GM12878 (cell line): ENCODE measurements at regions not wholly inside any gene's neighbourhood (a gene's known extent, or its start where the extent isn't known, plus 50 kb on each side); places are given as distances from the start of the nearest gene placed in this dataset.

Source experiments
- ATAC-seq: fragments of 200-7000 bp; cut with Tn5 transposase; 3 replicates; pipeline ENCODE4 v1.9.1; 2020; ENCODE audit warnings: mild to moderate bottlenecking, moderate library complexity
- BruUV-seq: library from RNA; stranded (reverse); fragments of 400-500 nt; replicated peaks from 2 replicates; lab custom pipeline; 2021; lab: Mats Ljungman, UMichigan
- CTCF ChIA-PET: fragments of 300-600 bp; sonication (Branson Sonifier 250); formaldehyde crosslinking; extraction: SDS; loops from one replicate; lab custom pipeline; 2021; ENCODE audit warnings: inconsistent platforms; lab: Yijun Ruan, JAX
- POLR2A ChIA-PET: fragments of 350-600 bp; formaldehyde crosslinking; extraction: SDS; loops from one replicate; lab custom pipeline; 2021; ENCODE audit warnings: inconsistent platforms; lab: Charles Lee
- RAD21 ChIA-PET: fragments of 300-600 bp; sonication (Branson Sonifier 250); formaldehyde crosslinking; loops from one replicate; lab custom pipeline; 2023; ENCODE audit warnings: antibody characterized with exemption; ENCODE audit not compliant: unreplicated experiment; lab: Charles Lee
- SMC1A ChIA-PET: fragments of 300-600 bp; sonication (Branson Sonifier 250); formaldehyde crosslinking; loops from one replicate; lab custom pipeline; 2023; ENCODE audit not compliant: unreplicated experiment, uncharacterized antibody; lab: Charles Lee
- DNase-seq: peaks from one replicate; pipeline ENCODE4 v3.0.0-alpha.2; 2011; ENCODE audit warnings: low read depth, low spot score
- FAIRE-seq: peaks from 3 replicates; lab custom pipeline; 2011; peaks lifted over from hg19 to GRCh38; lab: Jason Lieb, UNC
- H2AFZ ChIP-seq: 2 replicates; pipeline ENCODE4 v1.6.0; 2011; ENCODE audit warnings: low read depth, low read length, control low read depth; ENCODE audit not compliant: control insufficient read depth
- H3K27ac ChIP-seq: 2 replicates; pipeline ENCODE4 v1.5.1; 2011; ENCODE audit warnings: control low read depth; ENCODE audit not compliant: control insufficient read depth, insufficient read depth
- H3K27me3 ChIP-seq, 2 experiments: replicated peaks in 1 of 2; 2 replicates each; pipeline versions ENCODE4 v1.6.0 to v1.6.1; 2011; ENCODE audit warnings: low read length in 1 of 2; ENCODE audit not compliant: control insufficient read depth in 2 of 2, insufficient read depth in 2 of 2
- H3K36me3 ChIP-seq, 2 experiments: 2 replicates each; pipeline ENCODE4 v1.5.1; 2011; ENCODE audit warnings: low read length in 1 of 2; ENCODE audit not compliant: control insufficient read depth in 2 of 2, insufficient read depth in 2 of 2
- H3K4me1 ChIP-seq: 2 replicates; pipeline ENCODE4 v1.6.1; 2011; ENCODE audit warnings: mild to moderate bottlenecking, low read length, moderate library complexity, mixed read lengths; ENCODE audit not compliant: control insufficient read depth, insufficient read depth
- H3K4me2 ChIP-seq: 2 replicates; pipeline ENCODE4 v1.6.0; 2011; ENCODE audit warnings: control low read depth; ENCODE audit not compliant: control insufficient read depth, insufficient read depth
- H3K4me3 ChIP-seq: fragments of 200-600 bp; sonication (generic); 2 replicates; pipeline ENCODE4 v1.5.1; 2016
- H3K79me2 ChIP-seq: 2 replicates; pipeline ENCODE4 v1.6.0; 2011; ENCODE audit warnings: low read length; ENCODE audit not compliant: control insufficient read depth, insufficient read depth
- H3K9ac ChIP-seq: 2 replicates; pipeline ENCODE4 v1.8.0; 2011; ENCODE audit warnings: low read length, control low read depth, mixed read lengths; ENCODE audit not compliant: control insufficient read depth, insufficient read depth
- H3K9me3 ChIP-seq: replicated peaks from 3 replicates; pipeline ENCODE4 v1.5.1; 2011; ENCODE audit warnings: mild to moderate bottlenecking, low read length; ENCODE audit not compliant: control insufficient read depth, insufficient read depth
- H4K20me1 ChIP-seq: 2 replicates; pipeline ENCODE4 v1.6.0; 2011; ENCODE audit not compliant: control insufficient read depth, insufficient read depth
- CHD1 ChIP-seq: IDR thresholded peaks from 2 replicates; pipeline ENCODE4 v1.6.1; 2012; ENCODE audit warnings: low read depth, low read length, improper control_type of control experiment
- EZH2 ChIP-seq: IDR thresholded peaks from 2 replicates; pipeline ENCODE4 v1.6.1; 2012; ENCODE audit warnings: low read depth, mild to moderate bottlenecking, control low read depth, inconsistent platforms, low read length, borderline replicate concordance; ENCODE audit not compliant: control insufficient read depth
- GABPA ChIP-seq: IDR thresholded peaks from 2 replicates; pipeline ENCODE4 v1.6.1; 2014; ENCODE audit warnings: antibody characterized with exemption, low read depth, mild to moderate bottlenecking, inconsistent platforms
- HCFC1 ChIP-seq: fragments of 150-350 bp; IDR thresholded peaks from 2 replicates; pipeline ENCODE4 v1.6.1; 2014; ENCODE audit warnings: low read length
- HDAC2 ChIP-seq: fragments of 200-600 bp; sonication (generic); IDR thresholded peaks from 2 replicates; pipeline ENCODE4 v1.6.1; 2017
- IKZF2 ChIP-seq, 2 experiments: fragments of 450-650 bp; IDR thresholded peaks; 2 replicates each; pipeline ENCODE4 v1.6.1; 2017; ENCODE audit warnings: mild to moderate bottlenecking in 2 of 2, moderate library complexity in 2 of 2
- IRF4 ChIP-seq: IDR thresholded peaks from 2 replicates; pipeline ENCODE4 v1.6.1; 2011; ENCODE audit warnings: low read depth, low read length
- IRF5 ChIP-seq: fragments of 450-650 bp; IDR thresholded peaks from 2 replicates; pipeline ENCODE4 v1.6.1; 2017; ENCODE audit warnings: borderline replicate concordance
- LARP7 ChIP-seq: fragments of 450-650 bp; IDR thresholded peaks from 2 replicates; pipeline ENCODE4 v1.6.1; 2017; ENCODE audit warnings: mild to moderate bottlenecking
- MEF2B ChIP-seq: fragments of 450-650 bp; IDR thresholded peaks from 2 replicates; pipeline ENCODE4 v1.6.1; 2018; ENCODE audit warnings: mild to moderate bottlenecking, moderate library complexity; ENCODE audit not compliant: partially characterized antibody, poor library complexity, severe bottlenecking
- MTA2 ChIP-seq: fragments of 450-650 bp; IDR thresholded peaks from 2 replicates; pipeline ENCODE4 v1.6.1; 2016; ENCODE audit warnings: low read depth, mild to moderate bottlenecking, moderate library complexity
- NR2C1 ChIP-seq: fragments of 450-650 bp; IDR thresholded peaks from 2 replicates; pipeline ENCODE4 v1.6.1; 2017; ENCODE audit warnings: antibody characterized with exemption, mild to moderate bottlenecking, moderate library complexity
- STAT3 ChIP-seq: IDR thresholded peaks from 2 replicates; pipeline ENCODE4 v1.6.1; 2011; ENCODE audit warnings: low read depth, low read length, improper control_type of control experiment
- ZNF384 ChIP-seq: IDR thresholded peaks from 2 replicates; pipeline ENCODE4 v1.6.1; 2012; ENCODE audit warnings: low read depth, mild to moderate bottlenecking, low read length, improper control_type of control experiment, borderline replicate concordance
- WGBS: methylation state at CpG from one replicate; pipeline ENCODE4 v1.1.6; 2016; ENCODE audit warnings: low lambda C conversion rate; ENCODE audit not compliant: insufficient replicate concordance, insufficient coverage; ENCODE audit errors: missing lambda C conversion rate; 5-methylcytosine and 5-hydroxymethylcytosine counted together
- in situ Hi-C: fragments of 300-500 bp; cut with MboI; formaldehyde crosslinking; loops from 9 replicates; pipeline ENCODE4 v1.14.3; 2018; ENCODE audit warnings: mixed read lengths
- intact Hi-C: fragments of 100-400 bp; cut with micrococcal nuclease; formaldehyde crosslinking; loops from one replicate; pipeline ENCODE4 v1.14.2; 2022; ENCODE audit not compliant: unreplicated experiment
- TF ChIP-seq, protein P1 (sequence below): fragments of 450-650 bp; IDR thresholded peaks from 2 replicates; pipeline ENCODE4 v1.6.1; 2017; ENCODE audit warnings: antibody characterized with exemption, mild to moderate bottlenecking, moderate library complexity
- TF ChIP-seq, protein P2 (sequence below): fragments of 450-650 bp; IDR thresholded peaks from 2 replicates; pipeline ENCODE4 v1.6.1; 2018; ENCODE audit warnings: mild to moderate bottlenecking, low read depth, moderate library complexity; ENCODE audit not compliant: partially characterized antibody
- TF ChIP-seq, protein P3 (sequence below): IDR thresholded peaks from 2 replicates; pipeline ENCODE4 v1.6.1; 2012; ENCODE audit warnings: low read depth, low read length, improper control_type of control experiment

DNA sequence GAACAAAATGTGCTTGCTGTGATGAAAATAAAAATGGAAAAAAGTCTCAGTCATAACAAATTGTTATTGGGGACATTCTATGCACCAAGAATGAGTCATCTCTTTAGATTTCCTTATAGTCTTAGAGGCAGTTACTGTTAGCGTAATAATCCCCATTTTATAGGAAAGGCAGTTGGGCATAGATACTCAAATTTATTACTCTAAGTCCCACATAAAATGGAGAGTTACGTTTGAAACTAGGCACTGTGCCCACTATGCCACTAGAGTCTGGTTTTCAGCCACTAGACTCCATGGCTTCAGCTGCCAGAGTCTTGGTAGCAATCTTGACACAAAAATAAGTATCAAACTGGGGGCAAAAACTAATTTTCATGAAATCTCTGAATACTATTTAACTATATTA is 317.9 kb upstream of the MEF2C start:
- ATAC-seq, result no peak
- H3K27me3 ChIP-seq, result no peaks in the 10 kb centered on the region
- ChIA-PET SMC1A (interaction anchor here (0.8 to 4.1 kb wide), 3 partner anchors 11 to 533 kb away, joined by 3 to 26 read pairs (median 4); no protein-coding TSS in a partner anchor), RAD21 (interaction anchor here (1.8 kb wide), 1 partner anchor 472 kb away, joined by 3 read pairs; no protein-coding TSS in a partner anchor), POLR2A (no interaction called here), CTCF (no interaction called here)
- H4K20me1 ChIP-seq, result no peaks in the 10 kb centered on the region
- FAIRE-seq, result no peak
- H3K9me3 ChIP-seq, result peaks cover 13% of the 10 kb centered on the region
- no peak overlapping the region for H2AFZ ChIP-seq
- intact Hi-C loops (no loop called here), in situ Hi-C loops (no loop called here)
- 67% methylated on average over 2 of the region's 2 CpGs for WGBS
- no peak overlapping the region for H3K4me2 ChIP-seq
- H3K36me3 ChIP-seq, result no peaks in the 10 kb centered on the region
- no TSS peak for BruUV-seq
- no peaks in the 10 kb centered on the region for H3K4me1 ChIP-seq
- no peak overlapping the region for H3K4me3 ChIP-seq
- H3K27ac ChIP-seq, result no peak overlapping the region
- H3K9ac ChIP-seq, result no peak overlapping the region
- H3K79me2 ChIP-seq, result no peaks in the 10 kb centered on the region
- no peak for DNase-seq
- TF ChIP-seq, protein P1, sequence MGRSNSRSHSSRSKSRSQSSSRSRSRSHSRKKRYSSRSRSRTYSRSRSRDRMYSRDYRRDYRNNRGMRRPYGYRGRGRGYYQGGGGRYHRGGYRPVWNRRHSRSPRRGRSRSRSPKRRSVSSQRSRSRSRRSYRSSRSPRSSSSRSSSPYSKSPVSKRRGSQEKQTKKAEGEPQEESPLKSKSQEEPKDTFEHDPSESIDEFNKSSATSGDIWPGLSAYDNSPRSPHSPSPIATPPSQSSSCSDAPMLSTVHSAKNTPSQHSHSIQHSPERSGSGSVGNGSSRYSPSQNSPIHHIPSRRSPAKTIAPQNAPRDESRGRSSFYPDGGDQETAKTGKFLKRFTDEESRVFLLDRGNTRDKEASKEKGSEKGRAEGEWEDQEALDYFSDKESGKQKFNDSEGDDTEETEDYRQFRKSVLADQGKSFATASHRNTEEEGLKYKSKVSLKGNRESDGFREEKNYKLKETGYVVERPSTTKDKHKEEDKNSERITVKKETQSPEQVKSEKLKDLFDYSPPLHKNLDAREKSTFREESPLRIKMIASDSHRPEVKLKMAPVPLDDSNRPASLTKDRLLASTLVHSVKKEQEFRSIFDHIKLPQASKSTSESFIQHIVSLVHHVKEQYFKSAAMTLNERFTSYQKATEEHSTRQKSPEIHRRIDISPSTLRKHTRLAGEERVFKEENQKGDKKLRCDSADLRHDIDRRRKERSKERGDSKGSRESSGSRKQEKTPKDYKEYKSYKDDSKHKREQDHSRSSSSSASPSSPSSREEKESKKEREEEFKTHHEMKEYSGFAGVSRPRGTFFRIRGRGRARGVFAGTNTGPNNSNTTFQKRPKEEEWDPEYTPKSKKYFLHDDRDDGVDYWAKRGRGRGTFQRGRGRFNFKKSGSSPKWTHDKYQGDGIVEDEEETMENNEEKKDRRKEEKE, result no peak
- TF ChIP-seq LARP7 (no peak), MEF2B (no peak), MTA2 (no peak), IRF4 (no peak), ZNF384 (no peak), CHD1 (no peak), STAT3 (no peak), IRF5 (no peak), GABPA (no peak), EZH2 (no peak), NR2C1 (no peak), IKZF2 (IDR thresholded peaks at IDR 0.05) (no peak), HDAC2 (no peak), HCFC1 (no peak)
- TF ChIP-seq, protein P2, sequence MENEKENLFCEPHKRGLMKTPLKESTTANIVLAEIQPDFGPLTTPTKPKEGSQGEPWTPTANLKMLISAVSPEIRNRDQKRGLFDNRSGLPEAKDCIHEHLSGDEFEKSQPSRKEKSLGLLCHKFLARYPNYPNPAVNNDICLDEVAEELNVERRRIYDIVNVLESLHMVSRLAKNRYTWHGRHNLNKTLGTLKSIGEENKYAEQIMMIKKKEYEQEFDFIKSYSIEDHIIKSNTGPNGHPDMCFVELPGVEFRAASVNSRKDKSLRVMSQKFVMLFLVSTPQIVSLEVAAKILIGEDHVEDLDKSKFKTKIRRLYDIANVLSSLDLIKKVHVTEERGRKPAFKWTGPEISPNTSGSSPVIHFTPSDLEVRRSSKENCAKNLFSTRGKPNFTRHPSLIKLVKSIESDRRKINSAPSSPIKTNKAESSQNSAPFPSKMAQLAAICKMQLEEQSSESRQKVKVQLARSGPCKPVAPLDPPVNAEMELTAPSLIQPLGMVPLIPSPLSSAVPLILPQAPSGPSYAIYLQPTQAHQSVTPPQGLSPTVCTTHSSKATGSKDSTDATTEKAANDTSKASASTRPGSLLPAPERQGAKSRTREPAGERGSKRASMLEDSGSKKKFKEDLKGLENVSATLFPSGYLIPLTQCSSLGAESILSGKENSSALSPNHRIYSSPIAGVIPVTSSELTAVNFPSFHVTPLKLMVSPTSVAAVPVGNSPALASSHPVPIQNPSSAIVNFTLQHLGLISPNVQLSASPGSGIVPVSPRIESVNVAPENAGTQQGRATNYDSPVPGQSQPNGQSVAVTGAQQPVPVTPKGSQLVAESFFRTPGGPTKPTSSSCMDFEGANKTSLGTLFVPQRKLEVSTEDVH, result no peak
- TF ChIP-seq, protein P3, sequence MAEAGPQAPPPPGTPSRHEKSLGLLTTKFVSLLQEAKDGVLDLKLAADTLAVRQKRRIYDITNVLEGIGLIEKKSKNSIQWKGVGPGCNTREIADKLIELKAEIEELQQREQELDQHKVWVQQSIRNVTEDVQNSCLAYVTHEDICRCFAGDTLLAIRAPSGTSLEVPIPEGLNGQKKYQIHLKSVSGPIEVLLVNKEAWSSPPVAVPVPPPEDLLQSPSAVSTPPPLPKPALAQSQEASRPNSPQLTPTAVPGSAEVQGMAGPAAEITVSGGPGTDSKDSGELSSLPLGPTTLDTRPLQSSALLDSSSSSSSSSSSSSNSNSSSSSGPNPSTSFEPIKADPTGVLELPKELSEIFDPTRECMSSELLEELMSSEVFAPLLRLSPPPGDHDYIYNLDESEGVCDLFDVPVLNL, result no peak
